ENCODE measurements at regions not wholly inside any gene's neighbourhood (a gene's known extent, or its start where the extent isn't known, plus 50 kb on each side); places are given as distances from the start of the nearest gene placed in this dataset.
"Not testable (repeated sequence)": the region's sequence is repeated elsewhere in the genome, so short reads cannot be mapped to it uniquely, and the experiment has no call there.

GRCh38 chr21:32089766-32090165 lies 189.1 kb downstream of the MIS18A start:
- DNase-seq = no peak

GRCh38 chr21:32088471-32088870 lies 190.4 kb downstream of the MIS18A start:
- no peak for DNase-seq

GRCh38 chr21:32087447-32087846 lies 191.4 kb downstream of the MIS18A start:
- no peak for DNase-seq

GRCh38 chr21:32083197-32083596 lies 195.7 kb downstream of the MIS18A start:
- DNase-seq = no peak

GRCh38 chr21:32082466-32082865 lies 196.4 kb downstream of the MIS18A start:
- DNase-seq = no peak

- DNase-seq = no peak
These were observed 200.8 kb downstream of the HUNK start for GRCh38 chr21:32073593-32073992.

GRCh38 chr21:32073190-32073589 lies 200.4 kb downstream of the HUNK start:
- no peak for DNase-seq

- not testable (repeated sequence) for DNase-seq
These were observed 198.8 kb downstream of the HUNK start for GRCh38 chr21:32071620-32072019.

- no peak for DNase-seq
These were observed 198.0 kb downstream of the HUNK start for GRCh38 chr21:32070676-32071330.

- no peak for DNase-seq
These were observed 197.3 kb downstream of the HUNK start for GRCh38 chr21:32070126-32070525.

- no peak for DNase-seq
These were observed 192.8 kb downstream of the HUNK start for GRCh38 chr21:32065654-32066053.

- DNase-seq = no peak
These were observed 191.6 kb downstream of the HUNK start for GRCh38 chr21:32064281-32064910.

GRCh38 chr21:32062591-32063227 lies 189.9 kb downstream of the HUNK start:
- no peak for DNase-seq

GRCh38 chr21:32061729-32062128 lies 188.9 kb downstream of the HUNK start:
- no peak for DNase-seq

GRCh38 chr21:32056791-32057190 lies 184.0 kb downstream of the HUNK start:
- DNase-seq = no peak

- no peak for DNase-seq
These were observed 182.5 kb downstream of the HUNK start for GRCh38 chr21:32055305-32055704.
